GM23248 (cell line): ENCODE measurements at regions not wholly inside any gene's neighbourhood (a gene's known extent, or its start where the extent isn't known, plus 50 kb on each side); places are given as distances from the start of the nearest gene placed in this dataset.

ENCODE experiments used
- EZH2 ChIP-seq: fragments of 200-600 bp; sonication (generic); IDR thresholded peaks from 2 replicates; pipeline ENCODE4 v1.6.1; 2018; ENCODE audit warnings: antibody characterized with exemption, mild to moderate bottlenecking; ENCODE audit not compliant: insufficient read depth, poor library complexity, severe bottlenecking
- EZH2phosphoT487 ChIP-seq: fragments of 200-600 bp; sonication (generic); IDR thresholded peaks from 2 replicates; pipeline ENCODE4 v1.6.1; 2018; ENCODE audit warnings: antibody characterized with exemption, moderate library complexity, mild to moderate bottlenecking, low read depth; ENCODE audit not compliant: insufficient read depth

- TF ChIP-seq EZH2phosphoT487 = no peak
- TF ChIP-seq EZH2 = no peak
Measured at GRCh38 chr13:100951016-100951415, 276.4 kb upstream of the TMTC4 start.
